ENCODE measurements at regions not wholly inside any gene's neighbourhood (a gene's known extent, or its start where the extent isn't known, plus 50 kb on each side); places are given as distances from the start of the nearest gene placed in this dataset.

DNA sequence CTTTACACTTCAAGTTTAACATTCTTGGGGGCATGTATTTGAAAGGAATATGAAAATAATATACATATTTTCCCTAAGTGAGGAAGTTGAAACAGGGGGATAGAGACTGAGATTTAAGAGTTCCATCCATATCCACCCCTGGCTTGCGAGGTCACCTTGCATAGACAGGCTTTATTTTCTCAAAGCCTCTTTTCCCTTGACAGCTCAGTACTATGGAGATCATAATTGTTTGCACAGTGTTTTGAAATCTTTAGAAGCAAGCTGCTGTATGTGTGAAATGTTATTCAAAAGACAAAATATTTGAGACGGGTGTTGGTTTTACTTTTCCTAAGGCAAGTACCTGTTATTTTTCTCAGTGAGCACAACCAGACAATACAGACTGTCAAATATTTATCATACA lies 163.1 kb downstream of the LRRC70 start:
- no peak overlapping the region for H4K5ac ChIP-seq (ENCODE audit: insufficient read length, low read depth, low read length)
- no peaks in the 10 kb centered on the region for H4K20me1 ChIP-seq (ENCODE audit: control insufficient read depth, insufficient read depth, insufficient read length)
- Mint-ChIP-seq H3K9me3 (no peaks in the 10 kb centered on the region), H3K36me3 (ENCODE audit: insufficient read depth in 1 of 3, low read depth in 3 of 3) (no peaks in the 10 kb centered on the region), H3K4me1 (no peaks in the 10 kb centered on the region), H3K27me3 (ENCODE audit: low read depth) (peaks cover 1% of the 10 kb centered on the region; the same call in 1 of the 2 replicates), H3K27ac (no peak overlapping the region), H3K4me3 (no peak overlapping the region)
- H3K4me2 ChIP-seq (ENCODE audit: insufficient read depth, insufficient read length, low read length), result no peak overlapping the region
- H2BK12ac ChIP-seq (ENCODE audit: insufficient read length, low read depth, low read length), result no peak overlapping the region
- no peak overlapping the region for H2AFZ ChIP-seq (ENCODE audit: low read length)
- TF ChIP-seq, protein P1, sequence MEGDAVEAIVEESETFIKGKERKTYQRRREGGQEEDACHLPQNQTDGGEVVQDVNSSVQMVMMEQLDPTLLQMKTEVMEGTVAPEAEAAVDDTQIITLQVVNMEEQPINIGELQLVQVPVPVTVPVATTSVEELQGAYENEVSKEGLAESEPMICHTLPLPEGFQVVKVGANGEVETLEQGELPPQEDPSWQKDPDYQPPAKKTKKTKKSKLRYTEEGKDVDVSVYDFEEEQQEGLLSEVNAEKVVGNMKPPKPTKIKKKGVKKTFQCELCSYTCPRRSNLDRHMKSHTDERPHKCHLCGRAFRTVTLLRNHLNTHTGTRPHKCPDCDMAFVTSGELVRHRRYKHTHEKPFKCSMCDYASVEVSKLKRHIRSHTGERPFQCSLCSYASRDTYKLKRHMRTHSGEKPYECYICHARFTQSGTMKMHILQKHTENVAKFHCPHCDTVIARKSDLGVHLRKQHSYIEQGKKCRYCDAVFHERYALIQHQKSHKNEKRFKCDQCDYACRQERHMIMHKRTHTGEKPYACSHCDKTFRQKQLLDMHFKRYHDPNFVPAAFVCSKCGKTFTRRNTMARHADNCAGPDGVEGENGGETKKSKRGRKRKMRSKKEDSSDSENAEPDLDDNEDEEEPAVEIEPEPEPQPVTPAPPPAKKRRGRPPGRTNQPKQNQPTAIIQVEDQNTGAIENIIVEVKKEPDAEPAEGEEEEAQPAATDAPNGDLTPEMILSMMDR (conservative IDR thresholded peaks at IDR 0.05), result no peak
- H3K79me2 ChIP-seq (ENCODE audit: insufficient read depth, low read length), result no peaks in the 10 kb centered on the region
- no peaks in the 10 kb centered on the region for H3K27me3 ChIP-seq (ENCODE audit: insufficient read depth, low read length)
- no peak overlapping the region for H3K4ac ChIP-seq (ENCODE audit: low read depth, low read length)
- no peaks in the 10 kb centered on the region for H3K23me2 ChIP-seq (ENCODE audit: insufficient read length, low read depth, low read length, poor library complexity, severe bottlenecking)
- DNase-seq, result no peak
- H3K9me3 ChIP-seq (ENCODE audit: control insufficient read depth, low read depth, low read length), result no peaks in the 10 kb centered on the region
- H3K14ac ChIP-seq (ENCODE audit: insufficient read depth, low read length), result no peak overlapping the region
- no CpG with 5 or more reads among the region's 2 CpGs for WGBS (ENCODE audit: extremely low coverage, insufficient read length, low lambda C conversion rate)
- no peak overlapping the region for H4K91ac ChIP-seq (ENCODE audit: insufficient read length, low read depth, low read length)
- H3T11ph ChIP-seq (ENCODE audit: low read length), result no peak overlapping the region
- H3K56ac ChIP-seq (ENCODE audit: insufficient read length, low read depth, low read length), result no peak overlapping the region
- no peaks in the 10 kb centered on the region for H3K79me1 ChIP-seq (ENCODE audit: insufficient read depth, low read depth, low read length, poor library complexity, severe bottlenecking)
- H3K18ac ChIP-seq (ENCODE audit: insufficient read length, low read depth, low read length), result no peak overlapping the region
- no peak overlapping the region for H2BK15ac ChIP-seq (ENCODE audit: low read depth, low read length)
- H2AK5ac ChIP-seq (ENCODE audit: insufficient read length, low read length), result no peak overlapping the region
- H2BK20ac ChIP-seq (ENCODE audit: low read depth, low read length, poor library complexity, severe bottlenecking), result no peak overlapping the region
- no peak overlapping the region for H3K9ac ChIP-seq (ENCODE audit: extremely low read depth, insufficient read length, low read length)
- H3K4me1 ChIP-seq (ENCODE audit: insufficient read depth, low read length), result no peaks in the 10 kb centered on the region
- H2BK5ac ChIP-seq (ENCODE audit: insufficient read length, low read length), result no peak overlapping the region
- H4K8ac ChIP-seq (replicated peaks; ENCODE audit: insufficient read length, low read depth, low read length), result no peak overlapping the region
- H3K27ac ChIP-seq (ENCODE audit: insufficient read length, low read depth, low read length), result no peak overlapping the region
- H2BK120ac ChIP-seq (ENCODE audit: low read depth, low read length, poor library complexity, severe bottlenecking), result no peak overlapping the region
- no peak overlapping the region for H3K23ac ChIP-seq (ENCODE audit: insufficient read length, low read depth, low read length)

All from H9 (cell line).